Cardiac septum (tissue), 1 donor: ENCODE measurements at regions not wholly inside any gene's neighbourhood (a gene's known extent, or its start where the extent isn't known, plus 50 kb on each side); places are given as distances from the start of the nearest gene placed in this dataset.

Experiments
- DNase-seq: peaks from one replicate; pipeline ENCODE4 v3.0.0-alpha.2; 2020; ENCODE audit warnings: low spot score
- intact Hi-C: fragments of 100-400 bp; cut with DNase I; formaldehyde crosslinking; loops from one replicate; pipeline ENCODE4 v1.14.0; 2022
- donor health status: DM: no; HTN: no; CAD: no.

GRCh38 chr2:211114826-211115455 lies 558.5 kb downstream of the CPS1 start:
- intact Hi-C loops, result no loop called here
- no peak for DNase-seq

- DNase-seq, result no peak
- intact Hi-C loops, result no loop called here
Observed at GRCh38 chr2:211117026-211117425, 560.6 kb downstream of the CPS1 start.

GRCh38 chr2:211126256-211126655 lies 569.9 kb downstream of the CPS1 start:
- intact Hi-C loops, result no loop called here
- no peak for DNase-seq

- intact Hi-C loops, result no loop called here
Observed at GRCh38 chr2:211127501-211127900, 571.1 kb downstream of the CPS1 start.

GRCh38 chr2:211128287-211128686 lies 571.9 kb downstream of the CPS1 start:
- no peak for DNase-seq
- intact Hi-C loops, result no loop called here

More at GRCh38 chr2:211127501-211127900, 571.1 kb downstream of the CPS1 start:
- no peak for DNase-seq

- no peak for DNase-seq
- intact Hi-C loops, result no loop called here
Observed at GRCh38 chr2:211129798-211130197, 573.4 kb downstream of the CPS1 start.

GRCh38 chr2:211132046-211132445 lies 575.6 kb downstream of the CPS1 start:
- intact Hi-C loops, result no loop called here
- no peak for DNase-seq

- intact Hi-C loops, result no loop called here
Observed at GRCh38 chr2:211132573-211132972, 576.2 kb downstream of the CPS1 start.

GRCh38 chr2:211133766-211134165 lies 577.4 kb downstream of the CPS1 start:
- intact Hi-C loops, result no loop called here

More at GRCh38 chr2:211132573-211132972, 576.2 kb downstream of the CPS1 start:
- DNase-seq, result no peak

GRCh38 chr2:211138551-211138950 lies 582.2 kb downstream of the CPS1 start:
- DNase-seq, result no peak
- intact Hi-C loops, result no loop called here

More at GRCh38 chr2:211133766-211134165, 577.4 kb downstream of the CPS1 start:
- DNase-seq, result no peak

- intact Hi-C loops, result no loop called here
- no peak for DNase-seq
Observed at GRCh38 chr2:211141646-211142045, 585.2 kb downstream of the CPS1 start.

- intact Hi-C loops, result no loop called here
- no peak for DNase-seq
Observed at GRCh38 chr2:211144078-211144477, 587.7 kb downstream of the CPS1 start.

- no peak for DNase-seq
- intact Hi-C loops, result no loop called here
Observed at GRCh38 chr2:211144974-211145665, 588.7 kb downstream of the CPS1 start.

- DNase-seq, result no peak
- intact Hi-C loops, result no loop called here
Observed at GRCh38 chr2:211149731-211150130, 593.3 kb downstream of the CPS1 start.

- intact Hi-C loops, result loop anchor here (5.0 kb wide), 1 partner anchor 540 kb away; no protein-coding TSS in a partner anchor
- no peak for DNase-seq
Observed at GRCh38 chr2:211157211-211157610, 600.8 kb downstream of the CPS1 start.

GRCh38 chr2:211157856-211158463 lies 601.6 kb downstream of the CPS1 start:
- no peak for DNase-seq
- intact Hi-C loops, result loop anchor here (5.0 kb wide), 1 partner anchor 541 kb away; no protein-coding TSS in a partner anchor

- DNase-seq, result no peak
- intact Hi-C loops, result loop anchor here (5.0 kb wide), 1 partner anchor 543 kb away; no protein-coding TSS in a partner anchor
Observed at GRCh38 chr2:211159972-211160371, 603.6 kb downstream of the CPS1 start.

GRCh38 chr2:211161236-211161635 lies 604.8 kb downstream of the CPS1 start:
- intact Hi-C loops, result no loop called here
- DNase-seq, result no peak

- intact Hi-C loops, result no loop called here
- DNase-seq, result no peak
Observed at GRCh38 chr2:211162911-211163310, 606.5 kb downstream of the CPS1 start.

- intact Hi-C loops, result no loop called here
- no peak for DNase-seq
Observed at GRCh38 chr2:211170843-211171242, 614.4 kb downstream of the CPS1 start.

- intact Hi-C loops, result no loop called here
- DNase-seq, result no peak
Observed at GRCh38 chr2:211174021-211174420, 617.6 kb downstream of the CPS1 start.
